GM06990 (cell line): ENCODE measurements at regions not wholly inside any gene's neighbourhood (a gene's known extent, or its start where the extent isn't known, plus 50 kb on each side); places are given as distances from the start of the nearest gene placed in this dataset.
A peak's percentile ranks its signal among the peaks of the same experiment; 100 is the strongest.

Experiments
- DNase-seq: peaks from one replicate; pipeline ENCODE4 v3.0.0-alpha.2; 2011; ENCODE audit not compliant: insufficient read length; ENCODE audit errors: extremely low read depth
- H3K27me3 ChIP-seq: replicated peaks from 2 replicates; pipeline ENCODE4 v1.6.0; 2011; ENCODE audit warnings: low read length; ENCODE audit not compliant: control insufficient read depth, insufficient read depth
- H3K36me3 ChIP-seq: 2 replicates; pipeline ENCODE4 v1.5.1; 2011; ENCODE audit warnings: low read length; ENCODE audit not compliant: control insufficient read depth, insufficient read depth
- H3K4me3 ChIP-seq: replicated peaks from 2 replicates; pipeline ENCODE4 v1.5.1; 2011; ENCODE audit warnings: low read depth, mild to moderate bottlenecking, control low read depth, low read length
- CTCF ChIP-seq: IDR thresholded peaks from 2 replicates; pipeline ENCODE4 v1.5.1; 2011; ENCODE audit warnings: low read length, control low read depth, mild to moderate bottlenecking, inconsistent platforms; ENCODE audit not compliant: insufficient read depth, poor library complexity, severe bottlenecking

DNA sequence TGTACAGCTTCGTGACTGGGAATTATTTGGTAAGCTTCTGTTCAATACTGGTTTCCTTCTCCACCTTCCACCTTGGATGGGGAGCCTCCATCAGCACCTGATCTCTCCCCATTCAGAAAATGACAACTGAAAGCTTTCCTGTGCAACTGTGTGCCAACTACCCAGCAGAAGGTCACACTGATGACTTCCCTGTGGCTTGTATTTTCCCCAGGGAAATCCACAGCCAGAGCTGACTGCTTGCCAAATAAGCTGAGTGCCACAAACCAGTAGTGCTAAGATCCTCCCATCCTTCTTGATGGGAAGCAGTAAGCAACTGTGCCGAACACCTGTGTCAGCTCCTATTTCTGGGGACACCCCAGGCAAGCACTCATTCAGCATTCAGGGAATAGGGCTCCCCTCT lies 257.2 kb upstream of the SOX5 start:
- no peaks in the 10 kb centered on the region for H3K36me3 ChIP-seq
- no peaks in the 10 kb centered on the region for H3K27me3 ChIP-seq
- no peak for DNase-seq
- TF ChIP-seq CTCF, result no peak
- no peak overlapping the region for H3K4me3 ChIP-seq

DNA sequence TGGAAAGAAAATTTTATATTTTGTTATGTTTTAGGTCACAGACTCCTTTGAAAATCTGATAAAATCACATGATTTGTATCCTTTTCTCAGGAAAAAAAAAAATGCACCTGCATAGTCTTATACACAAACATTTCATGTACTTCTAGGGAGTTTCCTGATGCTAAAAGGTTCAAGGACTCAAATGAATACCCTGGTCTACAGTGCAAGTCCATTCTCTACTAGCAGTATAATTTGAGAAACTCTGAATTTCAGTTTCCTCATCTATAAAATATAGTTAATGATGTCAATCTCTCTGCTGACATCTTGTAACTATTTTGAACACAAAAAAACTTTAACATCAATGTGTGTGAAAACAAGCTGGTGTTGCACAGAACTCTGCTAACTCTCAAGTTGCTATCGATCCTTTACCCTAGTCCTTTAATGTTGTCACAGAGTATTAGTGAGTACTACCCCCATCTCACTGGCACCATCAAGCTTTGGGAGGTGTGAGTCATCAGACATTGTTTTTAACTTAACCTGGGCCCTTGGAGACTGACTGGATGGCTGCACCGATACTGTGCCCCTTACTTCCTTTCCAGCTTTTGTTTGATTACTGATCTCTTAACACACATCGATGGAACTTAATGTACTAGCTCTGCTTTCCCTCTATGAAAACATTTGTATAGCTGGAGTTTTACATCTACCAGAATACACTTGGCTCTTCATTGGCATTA lies 251.9 kb upstream of the SOX5 start:
- TF ChIP-seq CTCF, result no peak
- peak; percentile 14 for DNase-seq
- Histone ChIP-seq H3K27me3 (no peaks in the 10 kb centered on the region), H3K4me3 (no peak overlapping the region), H3K36me3 (no peaks in the 10 kb centered on the region)

- no peak for TF ChIP-seq CTCF
- no peak for DNase-seq
- Histone ChIP-seq H3K36me3 (no peaks in the 10 kb centered on the region), H3K27me3 (no peaks in the 10 kb centered on the region), H3K4me3 (no peak overlapping the region)
These were observed 250.5 kb upstream of the SOX5 start for GRCh38 chr12:24200010-24200409.

- peak; percentile 28 for DNase-seq
- no peaks in the 10 kb centered on the region for H3K36me3 ChIP-seq
- no peak overlapping the region for H3K4me3 ChIP-seq
- no peak for TF ChIP-seq CTCF
- no peaks in the 10 kb centered on the region for H3K27me3 ChIP-seq
These were observed 249.6 kb upstream of the SOX5 start for GRCh38 chr12:24198936-24199671.

DNA sequence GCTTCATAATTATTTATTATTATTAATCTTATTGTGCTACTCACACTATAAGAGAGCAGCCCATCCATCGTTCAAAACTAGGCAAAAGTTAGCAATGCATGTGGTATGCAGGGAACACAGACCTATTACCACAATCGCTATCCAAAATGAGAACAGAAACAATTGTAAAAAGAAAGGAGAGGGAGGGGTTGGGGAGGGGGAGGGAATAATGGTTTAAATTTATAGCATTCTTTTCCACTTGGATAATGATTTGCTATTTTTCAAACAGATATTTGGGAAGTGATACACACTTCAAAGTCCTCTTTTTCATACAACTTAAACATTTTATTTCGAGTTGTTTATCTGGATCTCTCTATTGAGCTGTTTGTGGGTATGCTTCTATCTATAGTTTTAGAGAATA lies 248.6 kb upstream of the SOX5 start:
- Histone ChIP-seq H3K27me3 (no peaks in the 10 kb centered on the region), H3K36me3 (no peaks in the 10 kb centered on the region), H3K4me3 (no peak overlapping the region)
- no peak for TF ChIP-seq CTCF
- DNase-seq, result no peak

DNA sequence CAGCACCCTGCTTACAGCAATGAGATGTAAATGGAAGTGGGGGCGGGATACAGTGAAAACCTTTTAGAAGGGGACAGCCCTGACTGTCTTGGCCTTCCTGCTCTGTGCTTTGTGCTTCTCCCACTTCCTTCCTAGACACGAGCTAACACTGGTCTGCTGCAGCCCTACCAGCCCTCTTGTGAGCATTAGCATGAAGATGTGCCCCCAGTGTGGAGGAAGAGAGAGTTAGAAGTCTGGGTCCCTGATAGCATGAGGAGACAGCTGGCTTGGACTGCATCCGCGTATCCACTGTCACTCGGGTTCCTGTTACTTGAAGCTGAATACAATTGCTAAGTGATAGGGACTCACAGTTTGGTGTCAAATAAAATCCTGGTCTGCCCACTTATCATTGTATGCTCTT lies 248.1 kb upstream of the SOX5 start:
- no peak overlapping the region for H3K4me3 ChIP-seq
- no peak for DNase-seq
- no peak for TF ChIP-seq CTCF
- no peaks in the 10 kb centered on the region for H3K36me3 ChIP-seq
- no peaks in the 10 kb centered on the region for H3K27me3 ChIP-seq
